SK-N-SH (cell line): ENCODE measurements at regions not wholly inside any gene's neighbourhood (a gene's known extent, or its start where the extent isn't known, plus 50 kb on each side); places are given as distances from the start of the nearest gene placed in this dataset.
A peak's percentile ranks its signal among the peaks of the same experiment; 100 is the strongest.

Experiments used
- CTCF ChIA-PET: fragments of 300-600, 350-600 bp; formaldehyde crosslinking; extraction: SDS; loops from one replicate; lab custom pipeline; 2021; lab: Yijun Ruan, JAX
- POLR2A ChIA-PET: fragments of 350-600 bp; sonication (Branson Sonifier 250); formaldehyde crosslinking; extraction: SDS; loops from one replicate; lab custom pipeline; 2020; ENCODE audit warnings: antibody characterized with exemption, inconsistent platforms; lab: Yijun Ruan, JAX
- DNase-seq: peaks from one replicate; pipeline ENCODE4 v3.0.0; 2012
- H2AFZ ChIP-seq: fragments of 200-600 bp; sonication (generic); 2 replicates; pipeline ENCODE4 v1.8.1; 2016; ENCODE audit warnings: antibody characterized with exemption, mild to moderate bottlenecking, low read depth
- H3F3A ChIP-seq: fragments of 200-600 bp; sonication (generic); replicated peaks from 2 replicates; pipeline ENCODE3; 2016; ENCODE audit warnings: antibody characterized with exemption, mild to moderate bottlenecking; ENCODE audit not compliant: insufficient read depth
- H3K27ac ChIP-seq, 2 experiments: fragments of 200-500 bp in 1 of 2; fragments of 200-600 bp in 1 of 2; sonication (Bioruptor generic) in 1 of 2; sonication (generic), shearing (Covaris generic) in 1 of 2; 2 replicates each; pipeline versions ENCODE4 v1.5.1 to v1.6.1; 2014 to 2016; ENCODE audit warnings: low read depth in 2 of 2, inconsistent platforms in 1 of 2, low read length in 1 of 2, mild to moderate bottlenecking in 1 of 2, mixed read lengths in 1 of 2
- H3K27me3 ChIP-seq: fragments of 200-600 bp; sonication (generic), shearing (Covaris generic); 2 replicates; pipeline ENCODE4 v1.6.1; 2016; ENCODE audit warnings: mixed run types; ENCODE audit not compliant: insufficient read depth
- H3K36me3 ChIP-seq, 2 experiments: fragments of 200-500 bp in 1 of 2; fragments of 200-600 bp in 1 of 2; sonication (Bioruptor generic) in 1 of 2; sonication (generic) in 1 of 2; replicated peaks in 1 of 2; 2 replicates each; pipeline versions ENCODE3 to v1.5.1; 2014 to 2016; ENCODE audit warnings: low read length in 1 of 2, mild to moderate bottlenecking in 1 of 2; ENCODE audit not compliant: insufficient read depth in 2 of 2, control insufficient read depth in 1 of 2
- H3K4me1 ChIP-seq, 2 experiments: fragments of 200-500 bp in 1 of 2; fragments of 200-600 bp in 1 of 2; sonication (Bioruptor generic) in 1 of 2; sonication (generic), shearing (Covaris generic) in 1 of 2; 2 replicates each; pipeline versions ENCODE4 v1.5.1 to v1.6.1; 2014 to 2016; ENCODE audit warnings: low read depth in 1 of 2, low read length in 1 of 2, mixed run types in 1 of 2; ENCODE audit not compliant: insufficient read depth in 2 of 2, control insufficient read depth in 1 of 2
- H3K4me2 ChIP-seq: fragments of 200-600 bp; sonication (generic), shearing (Covaris generic); 2 replicates; pipeline ENCODE4 v1.6.1; 2017; ENCODE audit warnings: mixed run types
- H3K4me3 ChIP-seq, 2 experiments: fragments of 200-500 bp in 1 of 2; fragments of 200-600 bp in 1 of 2; sonication (Bioruptor generic) in 1 of 2; sonication (generic), shearing (Covaris generic) in 1 of 2; 2 replicates each; pipeline versions ENCODE4 v1.5.1 to v1.8.1; 2014 to 2016; ENCODE audit warnings: low read depth in 2 of 2, inconsistent platforms in 1 of 2, low read length in 1 of 2, mild to moderate bottlenecking in 1 of 2, mixed read lengths in 1 of 2, moderate library complexity in 1 of 2
- H3K79me2 ChIP-seq: fragments of 200-600 bp; sonication (generic); 2 replicates; pipeline ENCODE4 v1.8.1; 2017; ENCODE audit warnings: mild to moderate bottlenecking; ENCODE audit not compliant: insufficient read depth
- H3K9ac ChIP-seq: fragments of 200-600 bp; sonication (generic); 2 replicates; pipeline ENCODE4 v1.6.1; 2017; ENCODE audit warnings: mixed run types
- H3K9me2 ChIP-seq: fragments of 200-600 bp; sonication (generic); 2 replicates; pipeline ENCODE4 v1.6.1; 2017; ENCODE audit warnings: mixed run types
- H3K9me3 ChIP-seq: fragments of 200-600 bp; sonication (generic); 2 replicates; pipeline ENCODE4 v1.6.1; 2017; ENCODE audit warnings: mixed run types, mild to moderate bottlenecking, moderate library complexity
- H4K20me1 ChIP-seq: fragments of 200-600 bp; sonication (generic); 2 replicates; pipeline ENCODE4 v1.6.1; 2017; ENCODE audit warnings: mild to moderate bottlenecking, mixed run types; ENCODE audit not compliant: insufficient read depth
- CHD2 ChIP-seq: fragments of 150-350 bp; IDR thresholded peaks from 2 replicates; pipeline ENCODE4 v1.6.1; 2018; ENCODE audit warnings: low read length; ENCODE audit not compliant: partially characterized antibody
- ELF1 ChIP-seq: IDR thresholded peaks from 2 replicates; pipeline ENCODE4 v1.4.0; 2012
- EP300 ChIP-seq, 2 experiments: IDR thresholded peaks; 2 replicates each; pipeline versions ENCODE4 v1.4.0 to v1.6.1; 2012; ENCODE audit warnings: borderline replicate concordance in 1 of 2, low read depth in 1 of 2, low read length in 1 of 2
- EZH2phosphoT487 ChIP-seq: fragments of 200-600 bp; sonication (generic); IDR thresholded peaks from 2 replicates; pipeline ENCODE4 v1.6.1; 2017; ENCODE audit warnings: low read depth, mixed run types, mild to moderate bottlenecking, antibody characterized with exemption, moderate library complexity, borderline replicate concordance
- FOSL2 ChIP-seq: IDR thresholded peaks from 2 replicates; pipeline ENCODE4 v1.4.0; 2012; ENCODE audit warnings: low read depth, mild to moderate bottlenecking, moderate library complexity, borderline replicate concordance
- FOXJ3 ChIP-seq: sonication (generic); formaldehyde crosslinking; IDR thresholded peaks from 2 replicates; pipeline ENCODE4 v1.5.1; 2020; ENCODE audit warnings: mild to moderate bottlenecking, missing genetic modification reagents
- FOXM1 ChIP-seq: IDR thresholded peaks from 2 replicates; pipeline ENCODE4 v1.4.0; 2012; ENCODE audit warnings: low read depth, mild to moderate bottlenecking
- GATA2 ChIP-seq: sonication (generic); formaldehyde crosslinking; IDR thresholded peaks from 2 replicates; pipeline ENCODE4 v1.5.0; 2020; ENCODE audit warnings: mild to moderate bottlenecking, missing genetic modification reagents
- JUND ChIP-seq: IDR thresholded peaks from 2 replicates; pipeline ENCODE4 v1.4.0; 2012
- MAX ChIP-seq: IDR thresholded peaks from 2 replicates; pipeline ENCODE4 v1.4.0; 2012; ENCODE audit warnings: low read depth
- MXI1 ChIP-seq: IDR thresholded peaks from 2 replicates; pipeline ENCODE4 v1.6.1; 2012; ENCODE audit warnings: mild to moderate bottlenecking, low read depth, low read length, improper control_type of control experiment
- PBX3 ChIP-seq: IDR thresholded peaks from 2 replicates; pipeline ENCODE4; 2012
- RAD21 ChIP-seq: IDR thresholded peaks from 2 replicates; pipeline ENCODE4 v1.6.1; 2012; ENCODE audit warnings: mild to moderate bottlenecking, low read length
- RXRA ChIP-seq: IDR thresholded peaks from 2 replicates; pipeline ENCODE4 v1.4.0; 2012; ENCODE audit warnings: low read depth, mild to moderate bottlenecking, borderline replicate concordance
- SMC3 ChIP-seq: IDR thresholded peaks from 2 replicates; pipeline ENCODE4 v1.6.1; 2012; ENCODE audit warnings: low read depth, low read length, improper control_type of control experiment
- TAF1 ChIP-seq: IDR thresholded peaks from 2 replicates; pipeline ENCODE4 v1.6.1; 2012; ENCODE audit warnings: low read depth, mild to moderate bottlenecking, low read length, moderate library complexity, borderline replicate concordance
- TCF12 ChIP-seq: IDR thresholded peaks from 2 replicates; pipeline ENCODE4 v1.4.0; 2012
- TEAD4 ChIP-seq: IDR thresholded peaks from 2 replicates; pipeline ENCODE4 v1.4.0; 2012; ENCODE audit warnings: mild to moderate bottlenecking, borderline replicate concordance; ENCODE audit not compliant: insufficient read depth
- USF2 ChIP-seq: fragments of 150-350 bp; IDR thresholded peaks from 2 replicates; pipeline ENCODE4 v1.6.1; 2017; ENCODE audit warnings: antibody characterized with exemption, low read length, low read depth, borderline replicate concordance
- WGBS: methylation state at CpG from one replicate; pipeline ENCODE4 v1.1.6; 2017; ENCODE audit warnings: low lambda C conversion rate; 5-methylcytosine and 5-hydroxymethylcytosine counted together

GRCh38 chr7:81005254-81005653 lies 86.4 kb upstream of the SEMA3C start (continued):
- TF ChIP-seq USF2 (no peak), RXRA (no peak), GATA2 (CRISPR knock-in tag) (no peak), TEAD4 (no peak), SMC3 (no peak)

- POLR2A ChIA-PET, result no interaction called here
- WGBS, result 85% methylated on average over 1 of the region's 1 CpG
- Histone ChIP-seq H3K27me3 (no peaks in the 10 kb centered on the region), H3K9me2 (no peaks in the 10 kb centered on the region), H2AFZ (no peak overlapping the region), H3K4me2 (no peak overlapping the region), H3K36me3 (no peaks in the 10 kb centered on the region), H3K79me2 (no peaks in the 10 kb centered on the region)
- TF ChIP-seq CHD2, result no peak
- no peak for TF ChIP-seq MXI1
- 0 out of 2 replicates have a peak, but pooled peaks have one; percentile 29 for TF ChIP-seq MAX
- TF ChIP-seq TAF1, result no peak
- 0 out of 4 replicates have a peak, but pooled peaks of 1 of the 2 experiments have one; percentile 6 for TF ChIP-seq EP300 (IDR thresholded peaks at IDR 0.05; ENCODE audit: borderline replicate concordance in 1 of 2, low read depth in 1 of 2, low read length in 1 of 2)
- TF ChIP-seq PBX3, result no peak
- no peak for TF ChIP-seq FOXM1
- TF ChIP-seq FOXJ3 (CRISPR knock-in tag), result no peak
- TF ChIP-seq FOSL2, result peak; percentile 13; the same call in 1 of the 2 replicates
- TF ChIP-seq JUND, result no peak
- no peak for TF ChIP-seq RAD21
- no peak for TF ChIP-seq ELF1
- TF ChIP-seq TCF12, result no peak
- TF ChIP-seq EZH2phosphoT487, result no peak
- no peak for TF ChIP-seq RXRA
- TF ChIP-seq, all 33 proteins: peak for 3
- DNase-seq, result no peak
- Histone ChIP-seq H3K4me1 (peaks cover 0 to 11% of the 10 kb centered on the region in 2 experiments; a peak in 2 of 4 replicates), H3K9me3 (no peaks in the 10 kb centered on the region), H4K20me1 (no peaks in the 10 kb centered on the region), H3F3A (peaks cover 5% of the 10 kb centered on the region), H3K27ac (0 out of 4 replicates have a peak overlapping the region, but pooled peaks of 1 of the 2 experiments have one; percentile 0), H3K4me3 (no peak overlapping the region), H3K9ac (no peak overlapping the region)
- CTCF ChIA-PET, result interaction anchor here (0.9 to 1.9 kb wide), 4 partner anchors 8 to 162 kb away, joined by 3 to 5 read pairs (median 4); no protein-coding TSS in a partner anchor
Measured at GRCh38 chr7:81004098-81004497, 85.2 kb upstream of the SEMA3C start.
